HG02642 (cell line): ENCODE measurements at regions not wholly inside any gene's neighbourhood (a gene's known extent, or its start where the extent isn't known, plus 50 kb on each side); places are given as distances from the start of the nearest gene placed in this dataset.

Experiments
- ATAC-seq: cut with Tn5 transposase; IDR thresholded peaks from one replicate; pipeline ENCODE4 v1.9.1; 2021; ENCODE audit warnings: mild to moderate bottlenecking; ENCODE audit not compliant: unreplicated experiment, poor library complexity

DNA sequence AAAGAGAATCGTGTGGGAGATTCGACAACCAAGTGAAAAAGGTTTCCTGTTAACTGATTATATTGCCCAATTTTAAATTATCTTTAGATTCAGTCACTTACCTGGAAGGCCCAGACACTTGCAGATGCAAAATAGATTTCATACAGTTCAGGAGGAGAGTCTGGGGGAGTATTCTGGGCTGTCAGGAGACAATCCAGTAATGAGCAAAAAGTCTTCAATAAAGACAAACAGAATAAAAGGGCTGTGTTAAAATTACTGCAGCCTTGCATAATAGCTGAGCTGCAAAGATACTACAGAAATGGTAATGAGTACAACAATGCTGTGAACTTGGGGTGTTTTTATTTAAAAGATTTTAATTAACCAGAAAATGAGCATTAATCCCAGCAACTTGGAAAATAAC lies 303.6 kb downstream of the SP3 start:
- no peak for ATAC-seq

- no peak for ATAC-seq
These were observed 301.8 kb downstream of the SP3 start for GRCh38 chr2:173663353-173663752.

DNA sequence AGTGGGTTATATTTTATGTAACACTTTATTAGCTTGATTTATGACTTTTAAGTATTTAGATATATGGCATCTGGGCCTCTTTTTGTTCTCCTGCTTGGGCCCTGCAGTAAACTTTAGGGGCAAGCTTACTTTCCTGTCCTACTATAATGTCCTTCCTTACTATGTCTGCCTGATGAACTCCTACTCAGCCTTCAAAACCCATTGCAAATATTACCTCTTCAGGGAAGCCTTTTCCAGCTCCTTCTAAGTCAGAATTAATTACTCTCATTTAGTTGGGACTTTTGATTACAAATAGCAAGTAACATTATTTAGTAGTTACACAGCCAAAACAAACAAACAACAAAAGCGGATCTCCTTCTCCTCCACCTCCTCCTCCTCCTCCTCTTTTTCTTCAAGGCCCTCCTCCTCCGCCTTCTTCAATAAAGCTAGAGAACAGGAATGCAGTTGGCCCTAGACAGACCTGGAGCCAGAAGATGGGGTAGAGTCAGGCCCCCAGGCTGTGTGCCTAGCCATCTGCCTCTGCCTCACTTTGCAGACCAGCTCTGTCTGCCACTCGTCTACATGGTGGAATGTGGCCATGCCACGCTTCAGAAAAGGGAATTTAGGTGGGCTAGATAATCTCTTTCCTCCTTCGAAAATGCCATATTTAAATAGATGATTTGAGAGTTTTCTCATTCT lies 301.2 kb downstream of the SP3 start:
- no peak for ATAC-seq

GRCh38 chr2:173664513-173664910 lies 300.7 kb downstream of the SP3 start:
- ATAC-seq = no peak

DNA sequence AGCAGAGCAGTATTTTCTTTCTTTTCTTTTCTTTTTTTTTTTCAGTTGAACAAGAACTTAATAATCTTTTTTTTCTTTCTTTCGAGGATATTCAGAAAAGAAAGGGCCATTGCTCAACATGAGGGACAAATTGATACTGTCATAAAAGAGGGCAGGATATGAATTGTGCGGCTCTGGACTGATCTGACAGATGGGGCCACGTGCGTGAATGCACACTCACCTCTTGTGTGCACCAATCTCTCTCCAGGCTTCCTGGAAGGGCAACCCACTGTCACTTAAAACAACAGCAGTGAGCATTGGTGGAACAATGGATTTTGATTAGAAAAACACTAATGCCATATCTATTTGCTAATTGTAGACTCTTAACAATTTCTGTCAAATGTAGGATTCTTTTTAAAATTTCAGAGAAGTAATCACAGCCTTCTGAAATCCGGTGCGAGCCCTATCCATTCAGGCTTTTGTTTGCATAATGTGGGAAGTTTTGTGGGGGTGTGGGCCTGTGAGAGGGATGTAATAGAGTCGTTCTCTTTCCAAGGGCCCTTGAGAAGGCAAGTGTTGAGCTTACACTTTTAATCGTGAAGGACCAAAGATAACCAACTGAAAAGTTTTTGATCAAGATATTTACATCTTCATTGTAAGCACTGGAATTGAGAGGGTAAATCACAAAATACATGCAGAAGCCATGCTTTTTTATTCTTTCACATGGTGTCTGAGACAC lies 298.8 kb downstream of the SP3 start:
- no peak for ATAC-seq

- ATAC-seq = no peak
These were observed 298.2 kb downstream of the SP3 start for GRCh38 chr2:173667014-173667413.

DNA sequence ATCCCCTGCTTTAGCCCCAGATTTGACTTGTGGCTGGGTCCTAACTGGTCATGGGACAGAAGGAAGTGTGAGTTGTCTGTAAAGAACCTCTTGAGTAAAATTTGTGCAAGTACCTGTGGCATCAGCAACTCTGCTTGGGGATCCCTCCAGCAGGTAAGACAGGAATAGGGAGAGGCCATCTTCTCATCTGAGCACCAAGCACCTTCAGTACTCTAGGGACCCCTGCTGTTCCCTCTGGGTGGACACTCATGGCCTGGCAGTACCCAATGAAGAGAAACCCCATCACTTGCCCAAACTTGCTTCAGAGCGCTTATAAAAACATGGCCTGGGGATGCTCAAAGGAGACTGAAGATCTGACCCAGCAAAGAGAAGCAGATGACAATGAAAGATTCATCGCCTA lies 297.8 kb downstream of the SP3 start:
- ATAC-seq = no peak

DNA sequence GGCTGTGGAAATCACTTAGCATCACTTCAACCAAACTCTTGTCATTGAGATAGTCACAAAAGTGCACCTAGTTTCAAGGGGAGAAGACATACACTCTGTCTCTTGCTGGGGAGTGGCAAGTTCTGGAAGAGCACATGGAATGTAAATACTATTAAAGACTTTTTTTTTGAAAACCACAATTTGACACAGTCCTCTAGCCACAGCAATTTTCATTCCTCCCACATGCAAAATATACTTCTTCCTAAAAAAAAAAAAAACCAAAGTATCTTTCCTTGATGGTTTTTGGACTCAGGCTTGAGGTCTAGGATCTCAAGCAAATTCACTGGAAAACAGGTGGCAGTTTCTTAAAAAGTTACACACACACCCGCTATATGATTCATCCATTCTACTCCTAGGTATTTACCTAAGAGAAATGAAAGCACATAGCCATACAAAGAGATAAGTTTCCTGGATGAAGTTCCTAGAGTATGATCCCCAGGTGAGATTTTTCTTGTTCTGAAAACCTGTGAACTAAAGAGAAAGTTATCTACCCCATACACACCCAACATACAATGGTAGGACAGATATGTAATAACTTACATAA lies 295.8 kb downstream of the SP3 start:
- no peak for ATAC-seq

DNA sequence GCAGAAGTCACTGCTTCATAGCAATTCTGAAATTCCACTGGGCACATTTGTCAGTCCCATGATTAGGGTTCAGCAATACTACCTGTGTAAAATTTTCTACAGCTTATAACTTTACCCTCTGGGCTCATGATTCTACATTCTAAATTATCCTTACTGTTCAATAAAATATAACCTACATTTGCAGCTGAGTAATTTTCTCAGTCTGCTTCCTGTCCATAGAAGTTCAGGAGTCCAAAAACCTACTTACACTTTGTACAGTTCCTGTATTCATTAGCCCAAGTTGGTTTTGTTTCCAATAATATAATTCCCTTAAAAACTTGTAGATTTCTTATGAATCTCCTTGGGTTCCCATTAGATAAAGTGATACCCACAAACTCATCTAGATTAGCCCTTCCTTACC lies 295.3 kb downstream of the SP3 start:
- no peak for ATAC-seq

- ATAC-seq = no peak
These were observed 292.4 kb downstream of the SP3 start for GRCh38 chr2:173672573-173673340.

DNA sequence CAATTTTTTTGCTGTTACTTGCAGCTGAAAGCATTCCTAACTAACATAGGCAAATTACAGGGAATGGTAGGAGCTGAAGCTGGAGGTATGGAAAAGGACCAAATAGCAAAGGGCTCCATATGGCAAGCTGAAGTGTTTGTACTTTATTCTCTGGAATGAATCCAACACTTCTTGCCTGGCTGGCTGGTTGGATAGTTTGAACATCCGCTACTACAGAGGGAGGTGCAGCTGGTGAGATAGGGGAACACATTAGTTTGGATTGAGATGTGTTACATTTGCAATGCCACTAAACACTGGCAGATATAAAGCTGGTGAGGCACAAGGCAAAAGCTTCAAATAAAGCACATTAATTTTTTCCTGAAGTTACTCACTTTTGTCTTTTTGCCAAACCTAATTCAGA lies 291.5 kb downstream of the SP3 start:
- no peak for ATAC-seq

- ATAC-seq = no peak
These were observed 288.5 kb downstream of the SP3 start for GRCh38 chr2:173676647-173677046.

GRCh38 chr2:173678186-173678585 lies 287.0 kb downstream of the SP3 start:
- ATAC-seq = no peak

GRCh38 chr2:173680574-173680973 lies 284.6 kb downstream of the SP3 start:
- no peak for ATAC-seq

DNA sequence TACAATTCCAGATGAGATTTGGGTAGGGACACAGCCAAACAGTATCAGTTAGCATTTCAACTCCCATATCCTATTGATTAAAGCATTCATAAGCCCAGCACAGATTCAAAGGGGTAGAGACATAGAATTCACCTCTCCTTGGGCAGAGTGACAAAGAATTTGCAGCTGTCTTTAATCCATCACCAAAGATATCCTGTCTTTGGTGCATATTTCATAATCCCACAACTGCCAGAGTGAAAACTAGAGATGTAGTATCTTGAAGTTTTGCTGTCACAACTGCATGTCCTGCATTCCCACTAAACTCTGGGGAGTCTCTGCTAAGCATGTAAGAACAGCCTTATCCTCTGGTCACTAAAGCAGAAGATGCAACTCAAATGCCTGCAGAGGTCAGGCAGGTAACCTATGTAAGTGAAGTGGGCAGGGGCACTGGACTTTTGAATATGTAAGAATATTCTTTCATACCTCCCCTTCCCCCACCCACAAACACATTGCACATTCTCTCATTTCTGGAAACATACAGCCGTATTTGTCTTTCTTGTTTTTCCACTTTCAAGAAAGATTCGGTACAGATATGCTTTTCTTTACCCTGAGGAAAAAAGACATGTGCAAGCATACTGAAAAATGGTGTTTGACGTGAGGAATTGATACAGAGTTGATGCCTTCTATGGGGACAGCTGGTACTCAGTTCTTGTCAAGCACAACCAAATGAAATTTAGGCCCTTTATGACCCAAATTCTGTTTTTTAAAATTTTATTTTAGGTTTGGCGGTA lies 283.1 kb downstream of the SP3 start:
- no peak for ATAC-seq

GRCh38 chr2:173684896-173685459 lies 280.2 kb downstream of the SP3 start:
- ATAC-seq = no peak

- ATAC-seq = no peak
These were observed 274.8 kb downstream of the SP3 start for GRCh38 chr2:173690349-173690748.

- no peak for ATAC-seq
These were observed 273.1 kb downstream of the SP3 start for GRCh38 chr2:173692068-173692467.

DNA sequence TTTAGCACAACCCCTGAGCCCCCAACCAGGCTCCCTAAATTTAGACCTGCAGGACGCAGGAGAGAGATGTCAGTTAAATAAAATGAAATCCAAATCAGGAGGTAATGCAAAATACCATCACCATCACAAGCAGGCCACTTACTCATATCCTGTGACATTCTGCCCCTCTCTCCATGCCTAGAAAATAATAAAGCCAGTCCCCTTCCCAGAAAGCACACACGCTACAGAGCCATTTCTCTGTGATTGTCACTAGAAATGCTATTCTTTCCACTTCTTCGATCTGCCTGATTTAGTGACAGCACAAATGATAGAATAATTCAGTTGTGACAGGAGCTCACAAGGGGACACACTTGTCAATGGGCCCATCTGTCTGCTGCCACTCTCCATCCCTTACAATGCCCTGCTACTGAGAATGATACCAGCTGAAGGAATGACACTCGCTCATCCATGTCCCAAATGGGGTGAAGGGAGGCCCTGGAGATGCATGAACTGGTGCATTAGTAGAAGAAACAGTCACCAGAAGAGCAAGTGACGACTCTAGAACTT lies 272.1 kb downstream of the SP3 start:
- ATAC-seq = no peak

DNA sequence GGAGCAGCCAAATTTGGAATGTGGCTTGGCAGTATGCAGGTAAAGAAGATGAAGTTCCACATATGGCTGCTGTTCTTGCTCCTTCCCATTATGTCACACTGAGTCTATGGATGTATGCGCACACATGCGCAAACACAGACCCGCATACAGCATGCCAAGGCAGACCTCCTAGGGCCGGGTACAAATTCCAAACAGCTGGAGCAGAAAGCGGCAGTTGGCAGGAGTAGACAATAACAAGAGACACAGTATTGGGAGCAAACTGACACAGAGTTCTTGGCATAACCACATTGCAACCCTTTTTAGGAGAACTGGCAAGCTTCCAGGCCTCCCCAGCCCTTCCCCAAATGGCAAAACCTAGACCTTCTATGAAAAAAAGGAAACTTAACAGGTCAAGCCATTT lies 268.9 kb downstream of the SP3 start:
- no peak for ATAC-seq
